HepG2 (cell line): ENCODE measurements at regions not wholly inside any gene's neighbourhood (a gene's known extent, or its start where the extent isn't known, plus 50 kb on each side); places are given as distances from the start of the nearest gene placed in this dataset.
A peak's percentile ranks its signal among the peaks of the same experiment; 100 is the strongest.

Source experiments
- ATRX ChIP-seq: sonication (generic); formaldehyde crosslinking; IDR thresholded peaks from 2 replicates; pipeline ENCODE4 v1.4.0; 2020; ENCODE audit warnings: missing genetic modification reagents, borderline replicate concordance
- CEBPG ChIP-seq: IDR thresholded peaks from 2 replicates; pipeline ENCODE4 v1.6.1; 2016
- FOSL1 ChIP-seq: sonication (generic); formaldehyde crosslinking; IDR thresholded peaks from 2 replicates; pipeline ENCODE4 v1.9.0; 2021; ENCODE audit warnings: missing genetic modification reagents, borderline replicate concordance
- GABPB1 ChIP-seq: IDR thresholded peaks from 2 replicates; pipeline ENCODE4 v1.6.1; 2016; ENCODE audit warnings: mild to moderate bottlenecking, missing genetic modification reagents, moderate library complexity, missing compliant biosample characterization
- GLMP ChIP-seq: sonication (generic); formaldehyde crosslinking; IDR thresholded peaks from 2 replicates; pipeline ENCODE4 v1.9.0; 2021; ENCODE audit warnings: missing genetic modification reagents, mild to moderate bottlenecking, borderline replicate concordance
- KLF6 ChIP-seq: IDR thresholded peaks from 2 replicates; pipeline ENCODE4 v1.8.0; 2016; ENCODE audit warnings: missing biosample characterization, missing genetic modification reagents
- MAFK ChIP-seq, 2 experiments: IDR thresholded peaks in 1 of 2; conservative IDR thresholded peaks in 1 of 2; 2 replicates each; pipeline ENCODE4 v1.6.1; 2011; ENCODE audit warnings: improper control_type of control experiment in 2 of 2, low read length in 2 of 2
- NR2F6 ChIP-seq, 2 experiments: IDR thresholded peaks; 2 replicates each; pipeline ENCODE4 v1.6.1; 2016; ENCODE audit warnings: antibody characterized with exemption in 1 of 2, mild to moderate bottlenecking in 1 of 2
- RFX3 ChIP-seq: IDR thresholded peaks from 2 replicates; pipeline ENCODE4 v1.6.1; 2016; ENCODE audit warnings: missing biosample characterization, missing genetic modification reagents
- THAP7 ChIP-seq: sonication (generic); formaldehyde crosslinking; IDR thresholded peaks from 2 replicates; pipeline ENCODE4 v1.8.1; 2023; ENCODE audit warnings: mild to moderate bottlenecking, missing genetic modification reagents
- ZFX ChIP-seq: sonication (generic); formaldehyde crosslinking; IDR thresholded peaks from 2 replicates; pipeline ENCODE4 v1.4.0; 2020; ENCODE audit warnings: mild to moderate bottlenecking, low read depth, missing genetic modification reagents, moderate library complexity
- ZNF124 ChIP-seq: sonication (generic); formaldehyde crosslinking; IDR thresholded peaks from 2 replicates; pipeline ENCODE4 v1.4.0; 2020; ENCODE audit warnings: missing genetic modification reagents
- ZNF431 ChIP-seq: sonication (generic); formaldehyde crosslinking; IDR thresholded peaks from 2 replicates; pipeline ENCODE4 v1.9.0; 2022; ENCODE audit warnings: missing genetic modification reagents, low read depth, mild to moderate bottlenecking, borderline replicate concordance
- ZNF614 ChIP-seq: IDR thresholded peaks from 2 replicates; pipeline ENCODE4 v1.6.1; 2018; ENCODE audit warnings: missing biosample characterization, missing genetic modification reagents, inconsistent platforms, borderline replicate concordance
- TF ChIP-seq, protein P1 (sequence below): sonication (generic); formaldehyde crosslinking; IDR thresholded peaks from 2 replicates; pipeline ENCODE4 v1.4.0; 2020; ENCODE audit warnings: mild to moderate bottlenecking, missing genetic modification reagents
- TF ChIP-seq, protein P2 (sequence below), 2 experiments: sonication (generic) in 1 of 2; formaldehyde crosslinking in 1 of 2; IDR thresholded peaks; 2 replicates each; pipeline versions ENCODE4 v1.4.0 to v1.6.1; 2016 to 2020; ENCODE audit warnings: borderline replicate concordance in 1 of 2, low read depth in 1 of 2, mild to moderate bottlenecking in 1 of 2, missing genetic modification reagents in 1 of 2

DNA sequence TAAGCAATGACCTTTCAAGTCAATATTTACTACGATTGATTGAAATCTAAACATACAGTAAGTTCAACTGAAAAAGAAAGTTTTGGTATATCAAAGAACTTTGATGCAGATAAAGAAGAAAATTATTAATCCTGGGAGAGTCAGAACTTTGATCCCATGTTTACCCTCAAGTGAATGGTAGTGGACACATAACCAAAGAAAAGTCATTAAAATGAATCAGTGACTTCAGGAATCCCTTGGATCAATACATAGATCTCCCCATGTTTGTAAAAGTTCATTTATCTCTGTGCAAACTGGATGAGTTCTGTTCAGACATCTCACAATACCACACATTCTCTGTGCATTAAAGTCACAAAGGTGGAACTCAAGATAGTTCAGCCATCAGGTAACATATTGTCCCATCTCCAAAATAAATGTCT, 75.5 kb upstream of the RELN start (continued):
- TF ChIP-seq THAP7 (CRISPR knock-in tag) (no peak), NR2F6 (IDR thresholded peaks at IDR 0.05) (peak; percentile 99), NR2F6 (CRISPR knock-in tag; IDR thresholded peaks at IDR 0.05) (peak; percentile 96), ZNF124 (CRISPR knock-in tag) (0 out of 2 replicates have a peak, but pooled peaks have one; percentile 55), RFX3 (CRISPR knock-in tag) (no peak), CEBPG (CRISPR knock-in tag) (peak; percentile 64; the same call in 1 of the 2 replicates), MAFK (conservative IDR thresholded peaks at IDR 0.05 in 1 of 2, IDR thresholded peaks at IDR 0.05 in 1 of 2; ENCODE audit: low read length in 2 of 2) (no peak), ZFX (CRISPR knock-in tag) (no peak), ZNF614 (CRISPR knock-in tag) (peak; percentile 69; the same call in 1 of the 2 replicates), GABPB1 (CRISPR knock-in tag) (no peak), ATRX (CRISPR knock-in tag) (no peak), ZNF431 (CRISPR knock-in tag) (no peak), KLF6 (CRISPR knock-in tag) (0 out of 2 replicates have a peak, but pooled peaks have one; percentile 25), FOSL1 (CRISPR knock-in tag) (peak; percentile 83; the same call in 1 of the 2 replicates), GLMP (CRISPR knock-in tag) (no peak)
- TF ChIP-seq, protein P1, sequence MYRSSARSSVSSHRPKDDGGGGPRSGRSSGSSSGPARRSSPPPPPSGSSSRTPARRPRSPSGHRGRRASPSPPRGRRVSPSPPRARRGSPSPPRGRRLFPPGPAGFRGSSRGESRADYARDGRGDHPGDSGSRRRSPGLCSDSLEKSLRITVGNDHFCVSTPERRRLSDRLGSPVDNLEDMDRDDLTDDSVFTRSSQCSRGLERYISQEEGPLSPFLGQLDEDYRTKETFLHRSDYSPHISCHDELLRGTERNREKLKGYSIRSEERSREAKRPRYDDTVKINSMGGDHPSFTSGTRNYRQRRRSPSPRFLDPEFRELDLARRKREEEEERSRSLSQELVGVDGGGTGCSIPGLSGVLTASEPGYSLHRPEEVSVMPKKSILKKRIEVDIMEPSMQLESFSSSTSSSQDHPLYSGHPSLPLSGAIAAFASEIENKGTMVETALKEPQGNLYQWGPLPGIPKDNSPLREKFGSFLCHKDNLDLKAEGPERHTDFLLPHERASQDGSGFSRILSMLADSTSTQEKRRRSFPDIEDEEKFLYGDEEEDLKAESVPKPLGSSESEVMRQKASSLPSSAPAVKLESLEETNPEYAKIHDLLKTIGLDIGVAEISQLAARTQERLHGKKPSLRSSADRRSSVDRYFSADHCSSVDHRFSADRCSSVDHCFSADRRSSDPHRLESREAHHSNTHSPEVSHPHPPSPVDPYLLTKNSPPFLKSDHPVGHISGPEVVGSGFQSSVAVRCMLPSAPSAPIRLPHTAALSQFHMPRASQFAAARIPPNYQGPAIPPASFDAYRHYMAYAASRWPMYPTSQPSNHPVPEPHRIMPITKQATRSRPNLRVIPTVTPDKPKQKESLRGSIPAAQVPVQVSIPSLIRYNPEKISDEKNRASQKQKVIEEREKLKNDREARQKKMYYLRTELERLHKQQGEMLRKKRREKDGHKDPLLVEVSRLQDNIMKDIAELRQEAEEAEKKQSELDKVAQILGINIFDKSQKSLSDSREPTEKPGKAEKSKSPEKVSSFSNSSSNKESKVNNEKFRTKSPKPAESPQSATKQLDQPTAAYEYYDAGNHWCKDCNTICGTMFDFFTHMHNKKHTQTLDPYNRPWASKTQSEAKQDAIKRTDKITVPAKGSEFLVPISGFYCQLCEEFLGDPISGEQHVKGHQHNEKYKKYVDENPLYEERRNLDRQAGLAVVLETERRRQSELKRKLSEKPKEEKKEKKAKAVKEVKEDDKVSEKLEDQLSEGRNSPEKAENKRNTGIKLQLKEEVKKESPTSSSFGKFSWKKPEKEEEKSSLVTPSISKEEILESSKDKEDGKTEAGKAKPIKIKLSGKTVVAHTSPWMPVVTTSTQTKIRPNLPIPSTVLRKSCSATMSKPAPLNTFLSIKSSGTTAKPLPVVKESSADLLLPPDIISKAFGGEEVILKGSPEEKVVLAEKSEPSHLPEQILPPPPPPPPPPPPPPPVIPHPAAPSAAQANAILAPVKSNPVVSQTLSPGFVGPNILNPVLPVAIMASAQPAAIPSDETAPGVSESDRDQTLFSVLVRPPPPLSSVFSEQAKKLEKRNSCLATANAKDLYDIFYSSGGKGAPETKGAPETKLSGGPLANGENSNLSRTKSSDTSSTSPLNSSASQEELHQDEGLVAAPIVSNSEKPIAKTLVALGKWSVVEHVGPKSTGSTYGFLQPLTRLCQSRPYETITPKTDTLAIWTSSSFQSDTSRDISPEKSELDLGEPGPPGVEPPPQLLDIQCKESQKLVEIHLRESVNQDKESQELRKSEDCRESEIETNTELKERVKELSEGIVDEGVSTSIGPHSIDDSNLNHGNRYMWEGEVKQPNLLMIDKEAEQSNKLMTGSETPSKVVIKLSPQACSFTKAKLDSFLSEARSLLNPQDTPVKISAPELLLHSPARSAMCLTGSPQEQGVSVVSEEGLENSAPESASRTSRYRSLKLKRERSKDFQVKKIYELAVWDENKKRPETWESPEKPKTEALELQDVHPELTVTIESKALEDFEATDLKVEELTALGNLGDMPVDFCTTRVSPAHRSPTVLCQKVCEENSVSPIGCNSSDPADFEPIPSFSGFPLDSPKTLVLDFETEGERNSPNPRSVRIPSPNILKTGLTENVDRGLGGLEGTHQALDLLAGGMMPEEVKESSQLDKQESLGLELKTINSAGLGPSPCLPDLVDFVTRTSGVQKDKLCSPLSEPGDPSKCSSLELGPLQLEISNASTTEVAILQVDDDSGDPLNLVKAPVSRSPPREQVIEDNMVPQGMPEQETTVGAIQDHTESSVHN (CRISPR knock-in tag), result no peak
- TF ChIP-seq, protein P2, sequence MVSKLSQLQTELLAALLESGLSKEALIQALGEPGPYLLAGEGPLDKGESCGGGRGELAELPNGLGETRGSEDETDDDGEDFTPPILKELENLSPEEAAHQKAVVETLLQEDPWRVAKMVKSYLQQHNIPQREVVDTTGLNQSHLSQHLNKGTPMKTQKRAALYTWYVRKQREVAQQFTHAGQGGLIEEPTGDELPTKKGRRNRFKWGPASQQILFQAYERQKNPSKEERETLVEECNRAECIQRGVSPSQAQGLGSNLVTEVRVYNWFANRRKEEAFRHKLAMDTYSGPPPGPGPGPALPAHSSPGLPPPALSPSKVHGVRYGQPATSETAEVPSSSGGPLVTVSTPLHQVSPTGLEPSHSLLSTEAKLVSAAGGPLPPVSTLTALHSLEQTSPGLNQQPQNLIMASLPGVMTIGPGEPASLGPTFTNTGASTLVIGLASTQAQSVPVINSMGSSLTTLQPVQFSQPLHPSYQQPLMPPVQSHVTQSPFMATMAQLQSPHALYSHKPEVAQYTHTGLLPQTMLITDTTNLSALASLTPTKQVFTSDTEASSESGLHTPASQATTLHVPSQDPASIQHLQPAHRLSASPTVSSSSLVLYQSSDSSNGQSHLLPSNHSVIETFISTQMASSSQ (IDR thresholded peaks at IDR 0.05; ENCODE audit: low read depth), result peak; percentile 99
- TF ChIP-seq, protein P2 (CRISPR knock-in tag; IDR thresholded peaks at IDR 0.05; ENCODE audit: borderline replicate concordance), result peak; percentile 98
